Stimulated activated CD4-positive, alpha-beta T cell treated with anti-CD3 and anti-CD28 coated beads, Interleukin-15, amount 100 ng/mL, for 24 hours (primary cell): ENCODE measurements at regions not wholly inside any gene's neighbourhood (a gene's known extent, or its start where the extent isn't known, plus 50 kb on each side); places are given as distances from the start of the nearest gene placed in this dataset.

Experiments used
- DNase-seq: peaks from one replicate; pipeline ENCODE4 v3.0.0-alpha.2; 2020

GRCh38 chr12:107610021-107610859 is 75.4 kb upstream of the PWP1 start:
- DNase-seq = peak; percentile 36

DNA sequence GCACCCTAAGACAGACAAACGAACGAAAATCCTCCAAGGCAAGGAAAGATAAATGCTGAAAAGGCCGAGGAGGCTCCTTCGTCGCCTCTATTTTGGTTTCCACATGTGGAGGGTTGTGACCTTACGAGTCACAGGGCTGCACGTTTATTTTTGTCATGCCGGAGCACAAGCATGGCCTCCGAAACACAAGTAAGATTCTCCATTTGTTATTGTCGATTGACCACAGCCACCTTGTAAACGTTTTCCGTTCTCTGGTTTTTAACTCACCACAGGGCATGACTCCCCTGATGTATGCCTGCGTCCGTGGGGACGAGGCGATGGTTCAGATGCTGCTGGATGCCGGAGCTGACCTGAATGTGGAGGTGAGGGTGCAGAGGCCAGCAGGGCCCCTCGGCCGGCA is 73.1 kb upstream of the PWP1 start:
- no peak for DNase-seq

DNA sequence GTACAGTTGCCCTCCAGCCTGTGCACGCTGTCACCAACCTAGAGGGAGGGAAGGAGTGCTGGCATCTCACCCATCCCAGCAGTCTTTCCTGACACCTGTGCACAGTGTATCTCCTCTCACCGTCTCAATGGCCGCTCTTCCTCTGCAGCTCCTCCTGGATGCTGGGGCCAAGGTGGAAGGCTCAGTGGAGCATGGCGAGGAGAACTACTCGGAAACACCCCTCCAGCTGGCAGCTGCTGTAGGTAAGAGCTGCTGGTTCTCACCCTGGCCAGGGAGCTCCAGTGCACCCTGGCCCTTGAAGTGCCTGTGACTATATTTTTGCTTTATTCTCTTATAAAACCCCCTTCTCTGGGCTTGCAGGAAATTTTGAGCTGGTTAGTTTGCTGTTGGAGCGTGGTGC is 68.7 kb upstream of the PWP1 start:
- no peak for DNase-seq

- DNase-seq = no peak
Measured at GRCh38 chr12:107618106-107618505, 67.5 kb upstream of the PWP1 start.

DNA sequence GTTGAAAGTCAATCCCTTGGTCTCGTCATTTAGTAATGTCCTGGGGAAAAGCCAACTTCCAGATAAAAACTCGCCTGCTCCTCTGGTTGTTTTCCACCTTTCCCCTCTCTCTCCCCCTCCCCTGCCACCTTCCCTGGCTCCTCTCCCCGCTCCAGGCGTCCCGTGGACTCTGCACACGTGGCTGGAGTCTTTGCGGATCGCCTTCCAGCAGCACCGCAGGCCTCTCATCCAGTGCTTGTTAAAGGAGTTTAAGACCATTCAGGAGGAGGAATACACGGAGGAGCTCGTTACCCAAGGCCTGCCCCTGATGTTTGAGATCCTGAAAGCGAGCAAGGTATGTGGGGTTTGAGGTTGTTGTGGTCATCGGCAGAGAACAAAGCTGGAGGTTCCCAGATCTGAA is 65.8 kb upstream of the PWP1 start:
- no peak for DNase-seq

DNA sequence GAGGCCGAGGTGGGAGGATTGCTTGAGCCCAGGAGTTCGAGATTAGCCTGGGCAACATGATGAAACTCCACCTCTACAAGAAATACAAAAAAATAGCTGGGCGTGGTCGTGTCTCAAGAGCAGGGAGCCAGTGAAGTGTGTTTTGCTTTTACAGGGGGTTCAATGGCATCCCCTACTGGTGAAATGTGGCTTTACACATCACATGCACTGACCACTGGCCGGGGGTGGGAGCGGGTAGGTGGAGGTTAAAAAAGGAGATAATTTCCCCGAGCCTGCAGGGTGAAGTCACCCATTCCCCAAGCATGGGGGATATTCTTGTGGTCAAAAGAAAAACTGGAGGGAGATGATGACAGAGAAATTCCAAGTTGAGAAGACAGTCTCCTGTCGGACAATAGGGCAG is 63.6 kb upstream of the PWP1 start:
- peak; percentile 5 for DNase-seq

DNA sequence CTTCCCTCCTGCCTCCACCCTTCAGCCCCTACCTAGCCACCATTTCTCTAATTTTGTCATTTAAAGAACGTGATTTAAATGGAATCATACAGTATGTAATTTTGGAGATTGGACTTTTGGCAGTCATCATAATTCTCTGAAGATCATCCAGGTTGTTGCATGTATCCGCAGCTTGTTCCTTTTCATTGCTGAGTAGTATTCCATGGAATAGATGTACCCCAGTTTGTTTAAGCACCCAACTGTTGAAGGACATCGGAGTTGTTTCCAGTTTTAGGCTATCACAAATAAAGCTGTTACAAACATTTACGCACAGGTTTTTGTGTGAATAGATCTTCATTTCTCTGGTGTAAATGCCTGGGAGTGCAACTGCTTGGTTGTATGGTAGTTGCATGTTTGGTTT is 61.1 kb upstream of the PWP1 start:
- DNase-seq = no peak

GRCh38 chr12:107631715-107632114 is 53.9 kb upstream of the PWP1 start:
- no peak for DNase-seq

DNA sequence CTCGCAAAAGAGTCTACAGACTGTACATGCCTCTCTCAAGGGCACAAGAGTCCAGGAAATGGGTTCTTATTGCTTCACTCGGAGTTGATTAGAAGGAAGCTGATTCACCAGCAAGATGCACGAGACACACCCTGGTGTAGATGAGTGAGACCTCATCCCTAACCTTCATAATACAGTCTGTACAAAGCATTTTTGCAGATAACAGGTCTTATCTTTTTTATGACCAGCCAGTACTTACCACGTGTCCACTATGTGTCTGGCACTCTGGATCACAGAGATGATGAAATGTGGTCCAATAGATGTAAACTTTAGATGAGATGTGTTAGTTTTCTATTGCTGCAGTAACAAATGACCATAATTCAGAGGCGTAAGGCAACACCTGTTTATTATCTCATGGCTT is 53.4 kb upstream of the PWP1 start:
- DNase-seq = no peak

DNA sequence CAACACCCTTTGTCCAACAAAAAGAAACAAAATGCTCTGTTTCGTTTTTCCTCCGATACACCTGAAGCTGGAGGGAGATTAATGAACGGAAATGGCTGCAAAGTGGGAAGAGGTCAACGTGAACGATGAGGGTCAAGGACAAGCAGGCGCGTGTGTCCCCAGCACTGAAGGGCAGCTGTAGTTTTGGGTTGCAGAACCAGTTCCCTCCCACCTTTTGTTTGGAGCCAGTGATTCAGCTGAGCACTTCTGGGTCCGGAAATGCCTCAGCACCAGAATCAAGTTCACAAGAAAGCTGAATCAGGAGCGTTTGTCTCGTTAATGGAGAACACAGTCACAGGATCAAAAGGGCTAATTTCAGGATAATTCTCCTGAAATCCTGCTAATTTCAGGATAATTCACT is 51.1 kb upstream of the PWP1 start:
- no peak for DNase-seq

- DNase-seq = no peak
Measured at GRCh38 chr12:107635139-107635538, 50.5 kb upstream of the PWP1 start.
